CD4-positive, alpha-beta T cell (primary cell): ENCODE measurements at regions not wholly inside any gene's neighbourhood (a gene's known extent, or its start where the extent isn't known, plus 50 kb on each side); places are given as distances from the start of the nearest gene placed in this dataset.

Experiments
- ATAC-seq: fragments of 200-7000 bp; cut with Tn5 transposase; one replicate; pipeline ENCODE4 v1.10.0; 2022; ENCODE audit warnings: mild to moderate bottlenecking; ENCODE audit not compliant: poor library complexity
- CTCF ChIA-PET: fragments of 350-600 bp; sonication (Branson Sonifier 250); formaldehyde crosslinking; loops from one replicate; lab custom pipeline; 2021; ENCODE audit warnings: antibody characterized with exemption, inconsistent platforms; lab: Charles Lee
- POLR2A ChIA-PET: fragments of 350-600 bp; sonication (Branson Sonifier 250); formaldehyde crosslinking; loops from one replicate; lab custom pipeline; 2021; ENCODE audit warnings: antibody characterized with exemption, inconsistent platforms; lab: Charles Lee
- DNase-seq, 14 experiments: peaks; one replicate each; pipeline ENCODE4 v3.0.0-alpha.2; 2013 to 2020; ENCODE audit warnings: mixed read lengths in 2 of 14
- H3K27ac ChIP-seq, 2 donors: one replicate each; pipeline versions ENCODE4 v1.5.1 to v1.7.0; 2013; ENCODE audit warnings: low read length in 2 of 2, low read depth in 1 of 2, mild to moderate bottlenecking in 1 of 2
- H3K27me3 ChIP-seq, 2 experiments: 1 replicate in 1 of 2; 2 replicates in 1 of 2; pipeline versions ENCODE4 v1.6.1 to v1.7.0; 2013; ENCODE audit warnings: low read length in 2 of 2, control low read depth in 1 of 2, mild to moderate bottlenecking in 1 of 2, moderate library complexity in 1 of 2; ENCODE audit not compliant: insufficient read depth in 2 of 2, control insufficient read depth in 1 of 2
- H3K36me3 ChIP-seq: one replicate; pipeline ENCODE4 v1.6.1; 2013; ENCODE audit warnings: low read length, control low read depth; ENCODE audit not compliant: insufficient read depth
- H3K4me1 ChIP-seq: one replicate; pipeline ENCODE4 v1.6.1; 2013; ENCODE audit warnings: low read length, control low read depth; ENCODE audit not compliant: insufficient read depth
- H3K4me3 ChIP-seq: one replicate; pipeline ENCODE4 v1.5.1; 2013; ENCODE audit warnings: mild to moderate bottlenecking, low read length, moderate library complexity
- H3K9me3 ChIP-seq, 2 experiments: 1 replicate in 1 of 2; 2 replicates in 1 of 2; pipeline versions ENCODE4 v1.6.1 to v1.7.0; 2013; ENCODE audit warnings: low read length in 2 of 2, mild to moderate bottlenecking in 2 of 2, control low read depth in 1 of 2, moderate library complexity in 1 of 2; ENCODE audit not compliant: control insufficient read depth in 1 of 2, insufficient read depth in 1 of 2
- H3K27ac Mint-ChIP-seq: one replicate; pipeline ENCODE4 v1.8.0; 2020; ENCODE audit warnings: mixed read lengths
- H3K27me3 Mint-ChIP-seq: one replicate; pipeline ENCODE4 v1.8.0; 2021; ENCODE audit warnings: mixed read lengths
- H3K36me3 Mint-ChIP-seq: one replicate; pipeline ENCODE4 v1.8.0; 2021; ENCODE audit warnings: low read depth, mixed read lengths
- H3K4me1 Mint-ChIP-seq: one replicate; pipeline ENCODE4 v1.8.0; 2021; ENCODE audit warnings: low read depth, mixed read lengths
- H3K4me3 Mint-ChIP-seq: one replicate; pipeline ENCODE4 v1.8.0; 2020; ENCODE audit warnings: mild to moderate bottlenecking, mixed read lengths
- H3K9me3 Mint-ChIP-seq: one replicate; pipeline ENCODE4 v1.8.0; 2020; ENCODE audit warnings: mixed read lengths
- CTCF ChIP-seq: fragments of 200-600 bp; IDR thresholded peaks from one replicate; pipeline ENCODE4 v1.8.0; 2022; ENCODE audit warnings: antibody characterized with exemption, mild to moderate bottlenecking
- intact Hi-C, 2 experiments: fragments of 100-400 bp; cut with DNase I in 1 of 2; cut with micrococcal nuclease in 1 of 2; formaldehyde crosslinking; loops; one replicate each; pipeline versions ENCODE4 v1.15.1 to v1.9.0; 2023 to 2025; cut with DNase I, micrococcal nuclease

- Mint-ChIP-seq H3K36me3 (no peaks in the 10 kb centered on the region), H3K27me3 (no peaks in the 10 kb centered on the region), H3K27ac (no peak overlapping the region), H3K4me1 (no peaks in the 10 kb centered on the region), H3K9me3 (peaks cover 15% of the 10 kb centered on the region), H3K4me3 (no peak overlapping the region)
- H3K27me3 ChIP-seq: no peaks in the 10 kb centered on the region
- no peaks in the 10 kb centered on the region for H3K4me1 ChIP-seq
- H3K9me3 ChIP-seq: peaks cover 8 to 13% of the 10 kb centered on the region in 2 experiments
- TF ChIP-seq CTCF: no peak
- CTCF ChIA-PET: interaction anchor here (0.7 kb wide), 1 partner anchor 1469 kb away, joined by 4 read pairs; no protein-coding TSS in a partner anchor
- no peaks in the 10 kb centered on the region for H3K36me3 ChIP-seq
- H3K4me3 ChIP-seq: no peak overlapping the region
- POLR2A ChIA-PET: no interaction called here
- ATAC-seq: no peak
- H3K27ac ChIP-seq: no peak overlapping the region
- no peak for DNase-seq
- intact Hi-C loops: no loop called here
These were observed 446.0 kb upstream of the DCN start for GRCh38 chr12:91628656-91629055.

GRCh38 chr12:91627225-91627624 lies 444.6 kb upstream of the DCN start:
- Histone ChIP-seq H3K36me3 (no peaks in the 10 kb centered on the region), H3K4me3 (no peak overlapping the region), H3K9me3 (peaks cover 8 to 10% of the 10 kb centered on the region in 2 experiments), H3K27ac (no peak overlapping the region), H3K4me1 (no peaks in the 10 kb centered on the region), H3K27me3 (no peaks in the 10 kb centered on the region)
- H3K4me1 Mint-ChIP-seq: peaks cover 2% of the 10 kb centered on the region
- no peak overlapping the region for H3K27ac Mint-ChIP-seq
- DNase-seq: no peak
- no peaks in the 10 kb centered on the region for H3K27me3 Mint-ChIP-seq
- H3K9me3 Mint-ChIP-seq: peaks cover 15% of the 10 kb centered on the region
- no peaks in the 10 kb centered on the region for H3K36me3 Mint-ChIP-seq
- intact Hi-C loops: no loop called here
- ATAC-seq: no peak
- no peak overlapping the region for H3K4me3 Mint-ChIP-seq
- no peak for TF ChIP-seq CTCF
- CTCF ChIA-PET: no interaction called here
- POLR2A ChIA-PET: interaction anchor here (0.6 kb wide), 1 partner anchor 632 kb away, joined by 3 read pairs; no protein-coding TSS in a partner anchor

- H3K4me3 Mint-ChIP-seq: no peak overlapping the region
- ChIA-PET CTCF (interaction anchor here (0.8 kb wide), 1 partner anchor 16 kb away, joined by 3 read pairs; no protein-coding TSS in a partner anchor), POLR2A (interaction anchor here (1.1 kb wide), 1 partner anchor 523 kb away, joined by 3 read pairs; the partner anchor contains the start of gene BTG1)
- intact Hi-C loops: no loop called here
- no peaks in the 10 kb centered on the region for H3K27me3 ChIP-seq
- no peaks in the 10 kb centered on the region for H3K4me1 ChIP-seq
- peaks cover 13% of the 10 kb centered on the region for H3K9me3 Mint-ChIP-seq
- TF ChIP-seq CTCF: no peak
- no peaks in the 10 kb centered on the region for H3K36me3 Mint-ChIP-seq
- no peak overlapping the region for H3K27ac Mint-ChIP-seq
- ATAC-seq: no peak
- H3K36me3 ChIP-seq: no peaks in the 10 kb centered on the region
- H3K4me3 ChIP-seq: no peak overlapping the region
- H3K27ac ChIP-seq: no peak overlapping the region
- no peak for DNase-seq
- H3K27me3 Mint-ChIP-seq: no peaks in the 10 kb centered on the region
- peaks cover 6% of the 10 kb centered on the region for H3K4me1 Mint-ChIP-seq
- peaks cover 6 to 8% of the 10 kb centered on the region in 2 experiments for H3K9me3 ChIP-seq
These were observed 440.4 kb upstream of the DCN start for GRCh38 chr12:91622981-91623380.
